Stimulated activated CD8-positive, alpha-beta memory T cell treated with anti-CD3 and anti-CD28 coated beads, Interleukin-2, amount 100 ng/mL, for 1 hour (primary cell): ENCODE measurements at regions not wholly inside any gene's neighbourhood (a gene's known extent, or its start where the extent isn't known, plus 50 kb on each side); places are given as distances from the start of the nearest gene placed in this dataset.

Experiments
- DNase-seq, 2 donors: peaks; one replicate each; pipeline ENCODE4 v3.0.0-alpha.2; 2020; ENCODE audit warnings: low read depth in 2 of 2

DNA sequence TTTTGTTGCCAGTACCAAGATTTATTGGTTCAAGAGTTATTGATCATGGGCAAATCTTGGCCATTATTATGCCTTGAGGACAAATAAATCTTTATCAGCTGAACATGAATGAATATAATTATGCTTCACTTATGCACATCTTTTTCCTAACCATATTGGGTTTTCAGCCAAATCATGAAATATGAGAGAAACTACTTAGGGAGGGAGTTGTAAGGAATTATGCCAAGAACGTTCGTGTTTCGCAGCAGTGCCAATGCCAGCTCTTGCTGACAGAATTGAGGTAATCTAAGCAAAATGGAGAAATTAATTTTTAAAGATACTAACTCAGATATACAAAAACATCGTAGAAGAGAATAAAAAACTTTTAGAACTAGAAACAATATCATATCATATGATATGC is 301.1 kb upstream of the SASH1 start:
- DNase-seq = no peak

DNA sequence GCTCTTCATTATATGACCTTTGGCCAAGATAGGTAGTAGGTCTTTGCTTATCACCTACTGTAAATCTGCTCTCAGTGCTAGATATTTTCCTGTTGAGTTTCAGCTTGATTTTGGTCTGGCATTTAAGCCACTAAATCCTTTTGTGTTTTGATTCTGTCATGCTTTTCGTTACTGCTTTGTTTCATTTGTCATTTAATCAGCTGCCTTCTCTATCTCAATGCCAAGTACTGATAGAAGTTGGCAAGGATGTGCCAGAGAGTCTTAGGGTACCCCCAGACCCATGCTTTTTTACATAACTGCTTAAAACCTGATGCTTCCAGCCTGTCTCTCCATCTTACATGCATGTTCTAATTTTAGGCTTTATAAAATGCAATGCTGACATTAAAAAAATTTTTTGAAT is 300.1 kb upstream of the SASH1 start:
- DNase-seq = no peak

DNA sequence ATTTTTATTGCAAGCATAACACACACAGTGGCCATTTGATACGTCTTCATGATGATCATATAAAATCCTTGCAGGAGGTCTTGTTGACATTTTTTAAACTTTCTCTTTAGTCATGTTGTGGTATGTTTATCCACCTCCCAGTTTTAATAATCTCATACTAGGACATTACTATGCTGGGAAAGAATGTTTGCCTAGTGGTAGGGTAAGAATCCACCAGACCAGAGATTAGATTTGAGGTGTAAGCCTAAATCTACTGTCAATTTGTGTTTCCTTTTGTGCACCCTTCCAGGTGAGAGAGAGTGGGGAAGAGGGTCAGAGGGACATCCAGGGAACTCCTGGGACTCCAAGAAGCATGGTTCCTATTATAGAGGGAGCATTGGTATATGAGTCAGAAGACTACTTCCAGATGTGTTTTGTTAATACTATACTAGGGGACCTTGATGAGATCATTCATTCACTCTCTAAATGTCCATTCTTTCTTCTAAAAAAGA is 298.3 kb upstream of the SASH1 start:
- no peak for DNase-seq

DNA sequence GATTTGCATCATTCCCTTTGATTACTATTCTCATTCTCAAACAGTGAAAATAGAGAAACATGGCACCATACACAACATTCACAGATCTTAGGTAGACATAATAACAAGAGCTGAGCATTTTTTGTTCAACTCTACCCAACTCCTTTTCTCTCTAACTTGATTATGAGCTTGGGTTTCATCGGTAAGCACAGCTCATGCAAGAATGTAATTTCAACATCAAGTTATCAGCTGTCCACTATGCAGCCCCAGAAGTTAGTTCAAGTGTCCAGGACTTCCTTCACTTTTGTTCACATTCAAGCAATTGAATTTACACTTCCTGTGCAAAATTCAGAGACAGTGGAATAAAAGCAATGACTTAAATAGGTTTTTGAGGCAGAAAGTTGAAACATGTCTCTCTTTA is 297.7 kb upstream of the SASH1 start:
- DNase-seq = no peak

DNA sequence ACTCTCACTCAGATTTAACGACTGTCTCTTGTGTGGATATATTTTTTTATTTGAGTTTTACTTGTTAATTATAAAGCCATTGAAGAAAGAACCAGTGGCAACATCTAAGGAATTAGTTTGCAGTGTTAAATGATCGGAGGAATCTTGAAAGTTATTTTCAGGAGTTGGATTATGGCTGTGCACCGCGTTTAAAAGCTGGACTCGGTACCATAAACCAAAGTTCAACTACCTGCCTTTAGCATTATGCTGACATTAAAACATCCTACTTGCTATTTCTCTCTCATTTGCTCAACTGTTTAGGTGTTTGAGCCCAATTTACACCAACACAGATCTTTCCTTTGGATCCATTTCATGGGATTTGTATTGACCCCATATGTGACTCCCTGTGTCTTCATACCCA is 289.4 kb upstream of the SASH1 start:
- DNase-seq = no peak

DNA sequence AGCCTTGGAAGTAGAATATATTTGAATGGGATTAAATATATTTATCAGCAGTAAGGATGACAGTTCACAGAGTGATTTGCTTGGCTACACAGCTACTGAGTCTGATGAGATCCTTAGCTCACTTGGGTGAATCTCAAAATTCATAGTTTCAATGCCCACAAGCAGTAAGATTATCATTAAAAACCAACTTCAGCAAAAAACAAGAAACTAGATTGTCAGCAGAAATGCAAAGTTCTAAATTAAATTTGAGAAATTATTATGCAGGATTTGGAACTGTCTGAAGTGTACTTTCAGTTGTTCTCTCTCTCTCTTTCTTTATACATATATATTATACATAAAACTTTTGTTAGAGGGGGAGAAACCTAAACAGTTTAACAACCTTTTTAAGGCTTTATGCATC is 288.8 kb upstream of the SASH1 start:
- DNase-seq = no peak

DNA sequence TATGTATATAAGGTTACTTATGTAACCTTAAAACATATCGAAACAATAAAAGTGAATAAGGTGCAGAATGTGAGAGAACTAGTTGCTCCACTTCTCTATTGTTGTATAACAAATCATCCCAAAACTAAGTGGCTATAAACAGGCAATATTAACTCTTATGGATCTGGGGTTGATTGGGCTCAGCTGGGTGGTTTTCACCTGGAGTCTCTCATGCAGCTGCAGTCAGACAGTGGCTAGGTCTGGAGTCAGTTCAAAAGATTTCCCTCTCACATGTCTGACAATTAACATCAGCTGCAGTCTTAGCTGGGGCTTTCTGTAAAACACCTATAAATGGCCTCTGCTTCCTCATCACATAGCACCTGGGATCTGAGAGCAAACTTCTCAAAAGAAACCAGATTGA is 288.4 kb upstream of the SASH1 start:
- DNase-seq = no peak

DNA sequence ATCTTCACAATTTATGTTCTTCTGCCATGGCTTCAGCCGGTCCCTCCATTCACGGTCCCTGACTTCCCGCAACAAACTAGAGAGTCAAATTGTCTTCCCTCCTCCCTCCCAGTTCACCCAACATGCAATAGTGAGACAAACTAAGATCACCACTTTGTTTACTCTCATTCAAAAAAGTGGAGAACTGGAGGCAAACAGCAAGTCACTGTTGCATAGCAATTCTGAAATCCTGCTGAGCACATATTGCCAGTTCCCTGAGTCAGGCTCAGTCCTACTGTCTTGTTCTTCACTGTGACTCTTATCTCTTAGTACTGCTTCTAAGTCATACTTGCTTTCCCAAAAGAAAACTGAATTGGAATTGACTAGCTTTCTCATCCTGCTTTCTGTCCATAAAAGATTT is 287.2 kb upstream of the SASH1 start:
- DNase-seq = no peak

DNA sequence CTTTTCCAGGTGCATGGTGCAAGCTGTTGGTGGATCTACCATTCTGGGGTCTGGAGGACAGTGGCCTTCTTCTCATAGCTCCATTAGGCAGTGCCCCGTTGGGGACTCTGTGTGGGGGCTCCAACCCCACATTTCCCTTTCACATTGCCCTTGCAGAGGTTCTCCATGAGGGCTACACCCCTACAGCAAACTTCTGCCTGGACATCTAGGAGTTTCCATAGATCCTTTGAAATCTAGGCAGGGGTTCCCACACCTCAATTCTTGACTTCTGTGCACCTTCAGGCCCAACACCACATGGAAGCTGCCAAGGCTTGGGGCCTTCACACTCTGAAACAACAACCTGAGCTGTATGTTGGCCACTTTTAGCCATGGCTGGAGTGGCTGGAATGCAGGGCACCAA is 282.8 kb upstream of the SASH1 start:
- no peak for DNase-seq

DNA sequence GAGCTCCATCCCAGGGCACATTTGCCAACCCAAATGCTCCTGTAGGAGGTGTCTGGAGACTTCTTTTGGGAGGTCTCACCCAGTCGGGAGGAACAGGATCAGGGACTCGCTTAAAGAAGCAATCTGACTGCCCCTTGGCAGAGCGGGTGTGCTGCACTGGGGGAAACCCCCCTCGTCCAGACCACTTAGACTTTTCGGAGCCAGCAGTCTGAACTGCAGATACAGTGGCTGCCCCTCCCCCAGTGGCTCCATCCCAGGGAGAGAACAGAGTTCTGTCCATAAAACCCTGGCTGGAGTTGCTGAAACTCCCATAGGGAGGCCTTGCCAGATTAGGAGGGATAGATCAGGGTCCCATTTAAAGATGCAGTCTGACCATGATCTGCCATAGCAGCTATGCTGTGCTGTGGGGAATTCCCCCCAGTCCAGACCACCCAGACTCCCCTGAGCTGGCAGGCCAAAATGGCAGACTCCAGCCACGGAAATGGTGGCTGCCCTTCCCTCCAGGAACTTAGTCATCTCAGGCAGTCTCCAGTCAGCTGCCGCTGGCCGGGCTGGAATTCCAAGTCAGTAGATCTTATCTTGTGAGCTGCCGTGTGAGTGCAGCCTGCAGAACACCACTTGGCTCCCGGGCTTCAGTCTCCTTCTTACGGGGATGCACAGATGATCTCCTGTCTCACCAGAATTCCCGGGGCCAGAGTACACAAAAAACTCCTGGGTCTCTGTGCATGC is 278.1 kb upstream of the SASH1 start:
- DNase-seq = no peak

DNA sequence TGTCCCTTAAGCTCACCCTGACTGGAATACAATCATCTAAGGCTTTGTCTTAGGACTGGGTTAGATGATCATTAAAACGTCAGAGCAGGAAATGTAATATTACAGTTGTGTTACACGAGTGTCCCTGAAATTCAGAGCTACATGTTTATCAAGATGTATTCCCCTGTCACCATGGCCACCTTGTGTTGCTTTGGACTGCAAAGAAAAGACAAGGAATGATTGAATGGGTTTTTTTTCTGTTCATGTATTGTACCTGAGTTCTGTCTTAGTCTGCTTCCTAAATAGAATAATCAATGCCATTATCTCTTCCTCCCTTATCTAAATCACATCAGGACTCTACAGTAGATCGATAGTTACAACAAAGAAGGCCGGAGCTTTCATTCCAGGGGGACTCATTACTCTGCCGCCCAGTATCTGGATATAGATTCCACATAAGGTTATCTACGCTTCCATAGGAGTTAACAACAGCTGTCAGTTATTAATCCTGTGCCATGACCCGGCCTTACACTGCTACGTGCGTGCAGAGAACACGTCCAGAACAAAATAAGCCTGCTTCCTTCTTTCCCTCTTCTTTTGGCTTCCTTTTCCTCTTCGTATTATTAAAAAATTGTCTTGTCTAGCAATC is 274.1 kb upstream of the SASH1 start:
- DNase-seq = no peak

DNA sequence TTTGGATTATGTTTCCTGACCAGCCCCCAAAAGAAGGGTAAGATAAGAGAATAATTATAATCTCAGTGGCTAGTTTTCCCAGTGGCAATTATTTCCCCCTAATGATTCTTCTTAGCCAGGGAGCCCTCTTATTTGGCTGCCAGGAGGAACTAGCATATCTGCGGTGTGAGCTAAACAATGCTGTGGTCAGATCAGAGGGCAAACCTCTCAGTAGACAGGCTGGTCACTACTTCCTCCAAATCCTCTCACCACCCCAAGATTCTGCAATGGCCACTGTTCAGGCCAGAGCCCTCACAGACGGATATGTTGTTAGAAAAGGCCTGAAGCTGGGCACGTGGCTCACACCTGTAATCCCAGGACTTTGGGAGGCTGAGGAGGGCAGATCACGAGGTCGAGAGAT is 273.4 kb upstream of the SASH1 start:
- no peak for DNase-seq

DNA sequence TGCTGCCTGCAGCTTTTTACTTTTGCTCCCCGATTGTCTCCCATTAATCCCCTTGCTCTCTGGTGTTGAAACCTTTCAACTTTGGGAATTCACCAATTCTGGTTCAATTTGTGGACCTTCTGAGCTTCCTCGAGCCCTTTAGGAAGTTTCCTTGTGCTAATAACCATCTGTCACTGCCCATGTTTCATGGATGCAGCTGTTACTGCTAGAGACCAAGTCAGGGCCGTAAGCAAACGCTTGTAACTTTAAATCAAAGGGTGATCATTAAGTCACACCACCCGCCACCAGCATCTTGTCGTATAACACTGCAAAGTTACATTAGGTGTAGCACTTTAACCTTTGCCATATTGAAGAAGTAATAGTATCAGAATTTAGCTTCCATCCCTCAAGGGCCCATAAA is 268.3 kb upstream of the SASH1 start:
- DNase-seq = no peak

DNA sequence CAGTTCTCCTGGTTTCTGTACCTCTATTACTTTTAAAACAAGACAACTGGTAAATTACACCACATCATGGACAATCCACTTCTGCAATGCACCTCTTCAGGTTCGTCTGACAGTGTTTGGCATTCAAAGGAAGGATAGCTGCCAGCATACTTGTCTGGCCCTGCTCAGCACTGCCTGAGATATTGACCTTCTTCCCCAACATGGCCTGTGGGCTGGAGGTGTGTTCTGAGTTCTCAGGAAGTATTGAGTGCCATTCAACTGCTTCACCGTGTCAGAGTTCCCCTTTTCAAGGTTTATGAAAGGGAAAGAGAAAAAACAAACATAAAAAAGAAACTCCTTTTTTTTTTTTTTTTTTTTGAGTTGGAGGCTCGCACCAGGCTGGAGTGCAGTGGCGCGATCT is 267.9 kb upstream of the SASH1 start:
- no peak for DNase-seq

DNA sequence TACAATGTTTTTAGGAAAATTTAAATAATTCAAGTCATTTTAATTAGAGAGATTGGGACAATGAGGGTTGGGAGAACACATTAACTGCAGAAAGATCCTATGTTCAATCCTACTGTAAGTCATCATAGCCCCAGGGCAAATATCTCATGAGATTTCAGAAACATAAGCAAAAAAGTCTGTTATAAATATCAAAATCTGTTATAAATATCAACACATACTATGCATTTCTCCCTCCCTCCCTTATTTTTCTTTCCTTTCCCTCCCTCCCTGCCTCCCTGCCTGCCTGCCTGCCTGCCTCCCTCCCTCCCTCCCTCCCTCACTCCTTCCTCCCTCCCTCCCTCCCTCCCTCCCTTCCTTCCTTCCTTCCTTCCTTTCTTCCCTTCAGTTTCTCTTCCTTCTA is 267.3 kb upstream of the SASH1 start:
- no peak for DNase-seq

DNA sequence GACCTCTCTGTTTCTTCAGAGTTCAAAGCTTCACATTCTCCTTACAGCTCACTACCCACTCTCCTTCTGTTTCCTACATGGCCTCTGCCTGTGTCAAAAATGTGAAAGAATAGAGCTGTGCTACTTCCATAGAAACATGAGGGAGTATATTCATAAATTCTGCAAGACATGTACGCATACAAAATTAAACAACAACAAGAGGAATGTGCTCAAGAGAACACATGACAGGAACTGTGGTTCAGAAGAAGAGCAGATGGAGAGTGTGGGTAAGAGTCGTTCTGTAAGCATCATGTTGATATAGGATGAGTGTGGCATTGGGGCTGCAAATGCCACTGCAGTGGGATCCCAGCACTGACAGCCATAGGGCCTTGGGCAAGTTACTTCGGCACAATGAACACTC is 266.6 kb upstream of the SASH1 start:
- no peak for DNase-seq

DNA sequence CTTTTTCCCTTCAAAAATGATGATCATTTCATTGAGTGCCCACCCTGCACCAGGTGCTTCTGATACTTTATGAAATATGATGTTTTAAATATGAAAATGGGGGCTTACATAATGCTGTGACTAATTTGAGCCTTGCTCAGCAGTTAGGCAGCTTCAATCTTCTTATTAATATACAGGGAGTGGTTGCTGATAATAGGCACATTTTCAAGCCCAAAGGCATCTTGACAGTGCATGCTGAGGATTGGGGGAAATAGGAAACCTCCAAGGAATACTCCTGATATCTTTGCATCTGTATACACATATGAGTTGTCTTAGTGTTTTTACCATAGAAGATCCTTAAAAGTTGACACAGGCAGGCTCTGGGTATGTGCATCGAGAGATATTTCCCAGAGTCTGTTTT is 262.3 kb upstream of the SASH1 start:
- no peak for DNase-seq

DNA sequence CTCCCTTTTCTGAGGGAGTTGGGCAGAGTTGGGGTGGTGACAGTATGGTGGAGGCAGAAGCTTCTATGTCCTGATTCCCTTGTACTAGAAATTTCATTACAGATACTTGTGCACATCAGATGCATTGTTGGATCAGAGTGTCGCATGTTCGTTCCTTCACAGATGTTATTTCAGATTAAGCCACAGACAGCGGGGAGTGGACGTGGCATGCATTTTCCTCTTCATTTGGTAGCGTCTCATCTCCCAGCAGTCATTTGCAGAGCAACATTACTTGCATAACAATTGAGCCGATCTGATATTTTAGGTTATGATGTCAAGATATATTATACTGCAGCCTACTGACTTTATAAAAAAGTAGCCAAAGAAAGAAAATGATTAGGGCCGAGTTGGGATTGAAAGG is 261.6 kb upstream of the SASH1 start:
- DNase-seq = no peak

DNA sequence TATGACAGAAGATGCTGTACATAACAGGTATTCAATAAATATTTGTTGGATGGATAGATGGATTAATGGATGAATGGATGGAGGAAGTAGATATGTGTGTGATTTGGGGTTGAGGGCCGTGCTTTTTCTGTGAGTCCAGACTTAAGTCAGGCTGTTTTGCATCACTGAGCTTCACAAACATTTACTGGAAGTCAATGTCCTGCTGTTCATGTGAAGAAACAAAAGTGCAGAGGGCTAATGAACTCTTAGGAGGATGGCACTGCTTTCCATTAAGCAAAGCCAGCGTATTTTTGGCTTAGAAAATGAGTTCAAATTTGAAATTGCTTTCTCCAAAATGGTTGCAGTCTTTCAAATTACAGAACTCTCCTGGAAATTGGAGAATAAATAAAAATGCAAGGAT is 260.6 kb upstream of the SASH1 start:
- no peak for DNase-seq

DNA sequence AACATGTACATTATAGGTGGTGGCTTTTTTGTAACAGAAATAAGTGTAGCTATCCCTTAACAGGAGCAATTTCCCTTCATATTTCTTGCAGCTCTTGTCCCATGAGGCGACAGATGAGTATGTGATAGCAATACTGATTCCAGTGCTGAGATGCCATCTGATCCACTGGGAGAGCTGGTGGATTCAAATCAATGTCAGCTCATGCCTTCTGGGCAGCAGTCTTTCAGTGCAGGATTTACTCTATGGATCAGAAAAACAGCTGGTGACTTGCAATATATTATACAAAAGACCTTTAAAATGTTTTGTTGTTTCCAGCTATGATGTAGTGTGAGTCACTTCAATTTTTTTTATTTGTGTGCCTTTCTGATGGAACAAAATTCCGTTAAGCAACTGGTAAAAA is 259.9 kb upstream of the SASH1 start:
- no peak for DNase-seq

DNA sequence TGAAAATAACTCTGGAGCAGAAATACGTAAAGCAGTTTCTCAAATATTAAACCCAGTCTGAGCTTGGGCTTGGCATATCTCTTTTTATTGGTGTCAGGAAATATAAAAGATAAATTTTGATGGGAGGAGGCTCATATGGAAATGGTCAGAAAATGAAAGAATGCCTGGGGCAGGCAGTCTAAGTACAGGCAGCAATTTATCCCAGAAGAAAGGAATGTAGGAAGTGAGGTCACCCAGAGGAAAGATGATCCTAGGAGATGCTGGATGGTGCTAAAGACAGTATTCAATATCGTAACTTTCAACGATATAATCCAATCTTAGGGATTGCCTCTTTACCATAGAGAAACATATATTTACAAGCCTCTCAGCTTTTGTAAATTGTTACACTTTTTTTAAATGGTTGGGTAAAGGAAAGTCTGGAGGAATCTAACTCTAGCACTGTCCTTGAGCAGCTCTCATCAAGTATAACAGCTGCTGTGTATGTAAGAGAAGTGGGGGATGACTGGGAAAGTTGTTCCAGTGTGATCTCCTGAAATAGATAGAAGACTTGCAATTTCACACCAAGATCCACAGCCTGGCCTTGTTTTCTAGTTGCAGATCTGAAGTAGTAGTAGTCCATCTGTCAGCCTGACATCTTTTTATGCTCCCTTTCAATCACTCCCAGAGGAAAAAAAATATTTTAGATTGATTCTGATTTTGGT is 256.9 kb upstream of the SASH1 start:
- DNase-seq = no peak

DNA sequence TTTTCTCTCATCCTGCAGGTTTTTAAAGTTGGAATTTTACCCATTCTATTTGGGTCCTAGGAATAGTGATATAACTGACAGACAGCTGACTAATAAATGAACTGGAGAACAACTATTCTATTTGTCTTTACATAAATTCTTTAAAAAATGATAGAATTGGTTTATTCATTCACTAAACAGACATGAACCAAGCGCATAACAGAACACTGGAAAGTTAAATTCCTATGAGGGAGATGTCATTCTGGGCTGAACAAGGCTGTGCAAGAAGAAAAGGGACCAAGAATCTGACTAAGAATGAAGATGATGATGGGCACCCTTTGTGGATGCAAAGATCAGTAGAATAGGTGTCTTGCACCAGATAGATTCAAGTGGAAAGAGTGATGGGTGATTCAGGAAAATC is 256.3 kb upstream of the SASH1 start:
- DNase-seq = no peak

DNA sequence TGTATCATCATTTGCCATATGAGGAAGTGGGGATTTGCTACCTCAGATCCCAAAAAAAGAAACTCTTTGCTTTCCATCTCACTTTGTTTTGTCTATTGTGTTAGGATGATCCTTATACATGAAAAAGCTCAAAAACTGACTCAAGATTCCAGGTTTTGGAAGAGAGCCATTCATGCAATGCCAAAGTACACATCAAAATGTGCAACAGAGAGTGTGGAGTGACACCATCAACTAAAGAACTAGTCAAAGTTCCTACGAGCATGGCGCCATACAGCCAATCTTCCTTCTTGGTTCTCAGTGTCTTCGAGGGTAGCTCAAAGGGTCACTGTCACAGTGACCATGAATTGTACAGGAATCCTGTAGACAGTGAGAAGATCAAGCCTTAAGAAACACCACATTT is 255.8 kb upstream of the SASH1 start:
- DNase-seq = no peak
